Smooth muscle cell (in vitro differentiated cells): ENCODE measurements at regions not wholly inside any gene's neighbourhood (a gene's known extent, or its start where the extent isn't known, plus 50 kb on each side); places are given as distances from the start of the nearest gene placed in this dataset.

Source experiments
- DNase-seq: peaks from one replicate; lab custom pipeline; 2025; ENCODE audit not compliant: unreplicated experiment; lab: John Stamatoyannopoulos, UW
- H2AFZ ChIP-seq: fragments of 200-600 bp; sonication (generic); 2 replicates; pipeline ENCODE4 v1.6.0; 2016; ENCODE audit warnings: antibody characterized with exemption, low read depth, mild to moderate bottlenecking
- H3F3A ChIP-seq: fragments of 200-600 bp; sonication (generic); 2 replicates; pipeline ENCODE4 v1.6.0; 2017; ENCODE audit warnings: antibody characterized with exemption, low read depth
- H3K27ac ChIP-seq: fragments of 200-600 bp; sonication (generic); 2 replicates; pipeline ENCODE4 v1.5.1; 2016; ENCODE audit warnings: low read depth, mild to moderate bottlenecking
- H3K27me3 ChIP-seq: fragments of 200-600 bp; sonication (generic); 2 replicates; pipeline ENCODE4 v1.6.1; 2016; ENCODE audit warnings: low read depth, mild to moderate bottlenecking
- H3K36me3 ChIP-seq: fragments of 200-600 bp; sonication (generic); 2 replicates; pipeline ENCODE4 v1.5.1; 2016; ENCODE audit warnings: low read depth
- H3K4me1 ChIP-seq: fragments of 200-600 bp; sonication (generic); 2 replicates; pipeline ENCODE4 v1.5.1; 2016; ENCODE audit warnings: low read depth
- H3K4me2 ChIP-seq: fragments of 200-600 bp; sonication (generic); 2 replicates; pipeline ENCODE4 v1.6.0; 2016; ENCODE audit warnings: mild to moderate bottlenecking
- H3K4me3 ChIP-seq: fragments of 200-600 bp; sonication (generic); 2 replicates; pipeline ENCODE4 v1.5.1; 2016; ENCODE audit warnings: mild to moderate bottlenecking
- H3K79me2 ChIP-seq: fragments of 200-600 bp; sonication (generic); 2 replicates; pipeline ENCODE4 v1.6.0; 2016; ENCODE audit warnings: low read depth, mild to moderate bottlenecking
- H3K9ac ChIP-seq: fragments of 200-600 bp; sonication (generic); 2 replicates; pipeline ENCODE4 v1.6.0; 2016; ENCODE audit warnings: low read depth
- H3K9me3 ChIP-seq: fragments of 200-600 bp; sonication (generic); replicated peaks from 2 replicates; pipeline ENCODE4 v1.5.1; 2016; ENCODE audit warnings: low read depth
- H4K20me1 ChIP-seq: fragments of 200-600 bp; sonication (generic); 2 replicates; pipeline ENCODE4 v1.6.0; 2016; ENCODE audit warnings: low read depth
- CTCF ChIP-seq: fragments of 200-600 bp; sonication (generic); IDR thresholded peaks from 2 replicates; pipeline ENCODE4 v1.5.1; 2017; ENCODE audit warnings: borderline replicate concordance, mild to moderate bottlenecking, antibody characterized with exemption; ENCODE audit not compliant: insufficient read depth, poor library complexity, severe bottlenecking
- WGBS: methylation state at CpG from one replicate; pipeline ENCODE4 v1.1.7; 2016; ENCODE audit warnings: low lambda C conversion rate; 5-methylcytosine and 5-hydroxymethylcytosine counted together

GRCh38 chr1:24252185-24252780 lies 65.2 kb upstream of the IFNLR1 start:
- no peak for DNase-seq
- H3K4me2 ChIP-seq, result no peak overlapping the region
- 89% methylated on average over 2 of the region's 2 CpGs for WGBS
- no peaks in the 10 kb centered on the region for H3K27me3 ChIP-seq
- no peaks in the 10 kb centered on the region for H3K4me1 ChIP-seq
- H4K20me1 ChIP-seq, result no peaks in the 10 kb centered on the region
- no peak for TF ChIP-seq CTCF
- H3K79me2 ChIP-seq, result no peaks in the 10 kb centered on the region
- H3F3A ChIP-seq, result no peaks in the 10 kb centered on the region
- H3K4me3 ChIP-seq, result no peak overlapping the region
- no peaks in the 10 kb centered on the region for H3K9me3 ChIP-seq
- H2AFZ ChIP-seq, result no peak overlapping the region
- no peak overlapping the region for H3K27ac ChIP-seq
- no peaks in the 10 kb centered on the region for H3K36me3 ChIP-seq
- H3K9ac ChIP-seq, result no peak overlapping the region

- DNase-seq, result no peak
- Histone ChIP-seq H3K79me2 (no peaks in the 10 kb centered on the region), H3K9me3 (no peaks in the 10 kb centered on the region), H3K4me2 (no peak overlapping the region), H3K4me1 (no peaks in the 10 kb centered on the region), H3K27me3 (no peaks in the 10 kb centered on the region), H3K4me3 (no peak overlapping the region), H3K9ac (no peak overlapping the region), H3K27ac (no peak overlapping the region), H3F3A (no peaks in the 10 kb centered on the region), H4K20me1 (no peaks in the 10 kb centered on the region), H2AFZ (no peak overlapping the region), H3K36me3 (no peaks in the 10 kb centered on the region)
- no peak for TF ChIP-seq CTCF
- WGBS, result 93% methylated on average over 2 of the region's 2 CpGs
Measured at GRCh38 chr1:24251501-24251900, 64.4 kb upstream of the IFNLR1 start.

GRCh38 chr1:24250791-24251190 lies 63.7 kb upstream of the IFNLR1 start:
- 97% methylated on average over 2 of the region's 2 CpGs for WGBS
- H2AFZ ChIP-seq, result no peak overlapping the region
- no peak for TF ChIP-seq CTCF

GRCh38 chr1:24250224-24250623 lies 63.1 kb upstream of the IFNLR1 start:
- H3K9ac ChIP-seq, result no peak overlapping the region
- no peak overlapping the region for H2AFZ ChIP-seq
- H3K27me3 ChIP-seq, result no peaks in the 10 kb centered on the region
- no peaks in the 10 kb centered on the region for H3K36me3 ChIP-seq
- H3K4me1 ChIP-seq, result no peaks in the 10 kb centered on the region
- no peak overlapping the region for H3K27ac ChIP-seq
- no peak for DNase-seq
- H3K4me3 ChIP-seq, result no peak overlapping the region
- H4K20me1 ChIP-seq, result no peaks in the 10 kb centered on the region
- H3K9me3 ChIP-seq, result no peaks in the 10 kb centered on the region
- H3K4me2 ChIP-seq, result no peak overlapping the region
- TF ChIP-seq CTCF, result no peak
- 90% methylated on average over 2 of the region's 2 CpGs for WGBS
- no peaks in the 10 kb centered on the region for H3K79me2 ChIP-seq
- H3F3A ChIP-seq, result no peaks in the 10 kb centered on the region

More at GRCh38 chr1:24250791-24251190, 63.7 kb upstream of the IFNLR1 start:
- H3K4me1 ChIP-seq, result no peaks in the 10 kb centered on the region
- no peaks in the 10 kb centered on the region for H3K27me3 ChIP-seq
- H3F3A ChIP-seq, result no peaks in the 10 kb centered on the region
- no peak for DNase-seq
- no peak overlapping the region for H3K27ac ChIP-seq
- H3K9me3 ChIP-seq, result no peaks in the 10 kb centered on the region
- no peak overlapping the region for H3K4me2 ChIP-seq
- H3K9ac ChIP-seq, result no peak overlapping the region
- H3K4me3 ChIP-seq, result no peak overlapping the region
- H3K36me3 ChIP-seq, result no peaks in the 10 kb centered on the region
- H3K79me2 ChIP-seq, result no peaks in the 10 kb centered on the region
- H4K20me1 ChIP-seq, result no peaks in the 10 kb centered on the region
